ENCODE measurements at regions not wholly inside any gene's neighbourhood (a gene's known extent, or its start where the extent isn't known, plus 50 kb on each side); places are given as distances from the start of the nearest gene placed in this dataset.

GRCh38 chr12:115617391-115617790 is 660.1 kb downstream of the MED13L start:
- H3K4me3 ChIP-seq (ENCODE audit: low read depth, low read length) = no peak overlapping the region
- TF ChIP-seq, protein P1, sequence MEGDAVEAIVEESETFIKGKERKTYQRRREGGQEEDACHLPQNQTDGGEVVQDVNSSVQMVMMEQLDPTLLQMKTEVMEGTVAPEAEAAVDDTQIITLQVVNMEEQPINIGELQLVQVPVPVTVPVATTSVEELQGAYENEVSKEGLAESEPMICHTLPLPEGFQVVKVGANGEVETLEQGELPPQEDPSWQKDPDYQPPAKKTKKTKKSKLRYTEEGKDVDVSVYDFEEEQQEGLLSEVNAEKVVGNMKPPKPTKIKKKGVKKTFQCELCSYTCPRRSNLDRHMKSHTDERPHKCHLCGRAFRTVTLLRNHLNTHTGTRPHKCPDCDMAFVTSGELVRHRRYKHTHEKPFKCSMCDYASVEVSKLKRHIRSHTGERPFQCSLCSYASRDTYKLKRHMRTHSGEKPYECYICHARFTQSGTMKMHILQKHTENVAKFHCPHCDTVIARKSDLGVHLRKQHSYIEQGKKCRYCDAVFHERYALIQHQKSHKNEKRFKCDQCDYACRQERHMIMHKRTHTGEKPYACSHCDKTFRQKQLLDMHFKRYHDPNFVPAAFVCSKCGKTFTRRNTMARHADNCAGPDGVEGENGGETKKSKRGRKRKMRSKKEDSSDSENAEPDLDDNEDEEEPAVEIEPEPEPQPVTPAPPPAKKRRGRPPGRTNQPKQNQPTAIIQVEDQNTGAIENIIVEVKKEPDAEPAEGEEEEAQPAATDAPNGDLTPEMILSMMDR (IDR thresholded peaks at IDR 0.05; ENCODE audit: borderline replicate concordance, insufficient read depth, low read depth, low read length) = no peak

- no peak overlapping the region for H3K4me3 ChIP-seq (ENCODE audit: low read depth, low read length)
- TF ChIP-seq, protein P1 (IDR thresholded peaks at IDR 0.05; ENCODE audit: borderline replicate concordance, insufficient read depth, low read depth, low read length) = no peak
Measured at GRCh38 chr12:115611477-115611876, 666.0 kb downstream of the MED13L start.

DNA sequence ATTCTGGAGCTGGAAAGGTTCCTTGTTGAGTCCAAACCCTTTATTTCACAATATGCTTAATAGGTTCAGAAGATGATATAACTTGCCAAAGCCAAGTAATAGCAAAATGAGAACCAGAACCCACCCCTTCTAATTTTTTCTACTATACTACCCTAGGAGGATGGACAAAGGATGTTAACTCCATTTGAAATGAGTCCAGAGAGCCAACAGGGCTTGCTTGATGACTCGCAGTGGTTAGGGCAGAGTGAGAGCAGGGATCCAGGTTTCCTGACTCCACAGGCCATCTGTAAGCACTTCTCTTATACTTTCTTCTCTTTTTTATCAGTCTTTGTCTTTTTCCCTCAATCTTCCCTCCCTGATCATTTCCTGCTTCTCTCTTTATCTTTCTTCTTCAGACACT is 668.1 kb downstream of the MED13L start:
- no peak overlapping the region for H3K4me3 ChIP-seq (ENCODE audit: low read depth, low read length)
- TF ChIP-seq, protein P1 (IDR thresholded peaks at IDR 0.05; ENCODE audit: borderline replicate concordance, insufficient read depth, low read depth, low read length) = no peak

DNA sequence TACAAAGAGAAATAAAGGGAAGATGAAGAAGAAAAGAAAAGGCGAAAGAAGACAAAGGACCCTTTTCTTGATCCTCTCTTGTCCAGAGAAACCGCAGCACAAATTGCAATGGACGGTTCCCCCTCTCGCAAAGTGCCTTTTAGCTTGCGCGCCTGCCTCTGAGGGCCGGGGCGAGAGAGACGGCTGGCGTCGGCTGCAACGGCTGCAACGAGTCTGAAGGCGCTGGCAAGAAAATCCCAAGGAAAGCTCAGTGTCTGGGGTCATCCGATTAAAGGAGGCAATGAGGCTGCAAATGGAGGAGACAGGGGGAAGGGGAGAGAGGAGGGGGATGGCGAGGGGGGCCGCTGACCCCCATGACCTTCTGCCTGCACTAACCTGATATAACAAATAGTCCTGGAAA is 671.5 kb downstream of the MED13L start:
- H3K4me3 ChIP-seq (ENCODE audit: low read depth, low read length) = no peak overlapping the region
- TF ChIP-seq, protein P1 (IDR thresholded peaks at IDR 0.05; ENCODE audit: borderline replicate concordance, insufficient read depth, low read depth, low read length) = no peak

- no peak overlapping the region for H3K4me3 ChIP-seq (ENCODE audit: low read depth, low read length)
- TF ChIP-seq, protein P1 (IDR thresholded peaks at IDR 0.05; ENCODE audit: borderline replicate concordance, insufficient read depth, low read depth, low read length) = no peak
Measured at GRCh38 chr12:115598871-115599811, 678.4 kb downstream of the MED13L start.

- TF ChIP-seq, protein P1 (IDR thresholded peaks at IDR 0.05; ENCODE audit: borderline replicate concordance, insufficient read depth, low read depth, low read length) = no peak
- H3K4me3 ChIP-seq (ENCODE audit: low read depth, low read length) = no peak overlapping the region
Measured at GRCh38 chr12:115597157-115597712, 680.3 kb downstream of the MED13L start.

GRCh38 chr12:115588131-115588530 is 689.4 kb downstream of the MED13L start:
- H3K4me3 ChIP-seq (ENCODE audit: low read depth, low read length) = no peak overlapping the region
- TF ChIP-seq, protein P1 (IDR thresholded peaks at IDR 0.05; ENCODE audit: borderline replicate concordance, insufficient read depth, low read depth, low read length) = no peak

Data from GM12875 (cell line).